HUDEP-2 (cell line): ENCODE measurements at regions not wholly inside any gene's neighbourhood (a gene's known extent, or its start where the extent isn't known, plus 50 kb on each side); places are given as distances from the start of the nearest gene placed in this dataset.
A peak's percentile ranks its signal among the peaks of the same experiment; 100 is the strongest.

Experiments
- DNase-seq, 76 experiments: peaks; one replicate each; lab custom pipeline; 2025; ENCODE audit not compliant: unreplicated experiment in 76 of 76; lab: John Stamatoyannopoulos, UW

- no peak for DNase-seq
These were observed 485.2 kb downstream of the VRK1 start for GRCh38 chr14:97282210-97283004.

DNA sequence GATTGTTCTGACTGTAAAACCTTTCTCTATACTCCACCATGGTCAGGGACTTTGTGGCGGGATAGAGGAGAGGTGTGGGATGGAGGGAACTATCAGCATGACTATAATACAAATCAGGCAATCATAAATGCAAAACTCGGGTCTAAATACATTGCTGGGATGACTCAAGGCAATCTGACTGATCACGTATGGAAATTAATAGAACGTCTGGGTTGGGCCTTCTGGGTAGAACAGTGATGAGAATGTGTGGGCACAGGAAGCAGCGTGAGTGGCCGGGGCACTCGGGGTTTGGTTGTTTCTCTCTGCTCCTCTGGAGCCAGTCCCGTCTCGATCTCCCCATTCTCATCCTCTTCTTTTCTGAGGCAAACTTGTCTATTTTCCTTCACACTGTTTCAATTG lies 485.8 kb downstream of the VRK1 start:
- no peak for DNase-seq

- no peak for DNase-seq
These were observed 486.2 kb downstream of the VRK1 start for GRCh38 chr14:97283426-97283825.

DNA sequence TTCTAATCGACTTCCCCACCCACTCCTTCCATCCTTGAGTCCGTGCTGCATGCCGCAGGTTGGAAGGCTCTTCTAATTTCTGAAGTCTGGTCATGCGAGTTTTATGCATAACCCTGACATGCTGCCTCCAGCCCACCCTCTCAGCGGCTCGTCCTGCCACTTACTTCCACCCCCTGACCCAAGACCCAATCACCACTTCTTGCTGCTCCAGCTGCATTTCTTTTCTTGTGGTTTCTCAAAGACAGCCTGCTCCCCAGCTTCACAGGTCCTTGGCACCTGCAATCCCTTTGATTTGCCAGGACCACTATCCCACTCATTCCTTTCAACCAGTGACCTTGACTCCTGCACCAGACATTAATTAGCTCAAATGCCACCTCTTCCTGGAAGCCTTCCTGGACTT lies 486.7 kb downstream of the VRK1 start:
- DNase-seq = no peak

- no peak for DNase-seq
These were observed 490.8 kb downstream of the VRK1 start for GRCh38 chr14:97287956-97288355.

DNA sequence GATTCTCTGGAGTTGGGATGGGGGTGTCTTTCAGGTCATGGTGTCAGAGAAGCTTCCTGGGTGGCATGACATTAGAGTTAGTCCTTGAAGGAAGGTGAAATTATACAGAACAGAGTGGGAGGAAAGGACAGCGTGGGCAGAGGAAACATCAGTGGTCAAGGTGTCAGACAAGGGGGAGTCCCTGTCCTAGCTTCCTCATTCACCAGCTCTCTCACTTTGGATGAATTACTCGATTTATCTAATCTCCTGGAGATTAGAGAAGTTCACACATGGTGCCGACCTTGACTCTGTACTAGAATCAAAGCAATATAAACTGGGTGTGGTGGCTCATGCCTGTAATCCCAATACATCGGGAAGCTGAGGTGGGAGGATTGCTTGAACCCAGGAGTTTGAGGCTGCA lies 492.9 kb downstream of the VRK1 start:
- no peak for DNase-seq

- no peak for DNase-seq
These were observed 493.8 kb downstream of the VRK1 start for GRCh38 chr14:97290977-97291376.

DNA sequence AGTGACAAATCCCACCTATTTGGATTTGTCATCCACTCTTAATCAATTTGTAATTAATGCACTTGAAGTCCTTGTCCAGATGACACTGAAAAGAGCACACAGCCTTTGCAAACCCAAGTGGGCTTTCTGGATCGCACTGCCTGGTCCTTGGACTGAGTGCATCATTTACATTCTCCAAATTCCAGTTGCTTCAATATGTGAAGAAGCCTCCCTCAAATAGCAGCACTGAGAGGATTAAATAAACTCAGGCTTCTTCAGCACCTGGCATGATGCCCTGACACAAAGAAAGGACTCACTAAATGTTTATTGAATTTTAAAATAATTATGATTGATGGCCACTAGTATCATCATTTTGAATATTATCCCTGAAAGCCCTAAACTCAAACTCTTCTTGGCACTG lies 496.5 kb downstream of the VRK1 start:
- no peak for DNase-seq

- DNase-seq = no peak
These were observed 498.0 kb downstream of the VRK1 start for GRCh38 chr14:97295108-97295710.

- DNase-seq = no peak
These were observed 499.0 kb downstream of the VRK1 start for GRCh38 chr14:97296176-97296575.

DNA sequence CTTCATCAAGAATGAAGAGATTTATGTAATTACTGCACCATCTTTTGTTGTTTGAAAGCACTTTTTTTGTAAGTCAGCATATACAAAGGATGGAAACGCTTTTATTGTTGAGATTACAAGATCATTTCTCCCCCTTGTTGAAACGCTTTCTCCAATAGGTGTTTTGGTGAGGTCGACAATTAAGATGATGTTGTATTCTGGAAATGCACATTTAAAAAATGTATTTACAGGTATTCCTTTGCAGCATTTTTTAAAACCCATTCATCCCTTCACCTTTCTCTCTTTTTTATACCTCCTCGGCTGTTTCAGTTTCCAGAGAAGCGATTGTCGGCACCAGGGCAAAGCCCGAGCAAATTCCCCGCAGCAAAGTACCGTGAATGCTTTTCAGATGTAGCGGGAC lies 499.9 kb downstream of the VRK1 start:
- no peak for DNase-seq

DNA sequence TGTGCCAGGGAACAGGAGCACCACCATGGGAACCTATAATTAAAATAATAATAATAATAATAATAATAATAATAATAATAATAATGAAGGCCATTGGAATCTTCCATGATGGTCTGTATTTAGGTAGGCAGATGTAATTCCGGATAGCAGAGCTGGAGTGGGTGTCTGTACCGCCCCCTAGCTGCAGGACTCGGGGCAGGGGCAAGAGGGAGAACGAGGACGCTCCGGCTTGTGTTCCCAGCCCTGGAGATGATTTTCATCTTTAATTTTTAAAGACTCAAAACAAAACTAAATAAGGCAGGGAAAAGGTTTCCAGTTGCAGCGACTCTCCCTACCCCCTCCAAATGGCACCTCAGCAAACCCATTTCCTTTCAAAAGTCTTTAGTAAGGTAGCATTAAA lies 501.1 kb downstream of the VRK1 start:
- peak in 3 of 76 experiments; percentile 0 to 9 (median 4) for DNase-seq

DNA sequence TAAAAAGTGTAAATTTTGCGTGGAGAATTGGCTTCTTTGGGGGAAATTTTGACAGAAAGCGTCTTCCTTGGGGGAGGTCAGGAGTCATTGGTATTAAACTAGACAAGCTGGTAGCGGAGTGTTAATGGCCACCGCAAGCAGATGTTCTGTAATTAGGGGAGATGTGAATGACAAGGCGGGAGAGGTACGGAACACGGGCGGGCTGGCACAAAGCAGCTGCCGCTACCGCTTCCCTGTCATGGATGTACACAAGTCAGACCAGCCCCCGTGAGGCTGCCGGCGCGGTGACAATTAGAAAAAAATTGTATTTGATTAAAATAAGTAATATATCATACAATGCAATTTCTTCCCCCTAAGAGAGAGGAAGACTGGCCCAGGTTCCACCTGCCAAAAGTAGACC lies 501.6 kb downstream of the VRK1 start:
- DNase-seq = no peak

GRCh38 chr14:97299661-97300060 lies 502.5 kb downstream of the VRK1 start:
- DNase-seq = no peak

DNA sequence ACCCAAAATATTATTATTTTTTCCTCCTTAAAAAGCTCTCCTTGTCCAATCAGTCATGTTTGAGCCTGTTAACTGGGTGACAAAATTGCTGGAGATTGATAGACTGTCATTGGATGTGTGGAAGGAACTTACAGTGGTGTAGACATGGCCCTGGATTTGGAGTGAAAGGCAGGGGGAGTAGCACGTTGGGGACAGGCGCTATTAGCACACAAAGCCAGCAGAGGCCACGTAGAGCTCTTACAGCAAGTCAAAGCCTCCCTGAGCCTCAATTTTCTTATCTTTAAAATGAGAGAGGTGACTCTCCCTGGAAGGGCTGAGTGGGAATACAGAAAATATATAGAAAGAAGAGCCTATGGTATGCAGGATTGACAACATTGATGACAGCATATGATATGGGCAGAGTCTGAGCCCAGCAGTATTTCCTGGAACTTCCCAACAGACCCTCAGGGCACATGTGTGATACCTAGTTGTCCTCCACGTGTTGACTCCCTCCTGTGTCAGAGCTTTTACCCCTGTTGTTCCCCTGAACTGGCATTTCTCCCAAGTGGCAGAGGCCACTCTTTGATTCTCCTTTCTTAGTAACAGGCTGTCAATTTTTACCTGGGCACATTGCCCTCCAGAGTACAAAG lies 504.9 kb downstream of the VRK1 start:
- no peak for DNase-seq

GRCh38 chr14:97306133-97306759 lies 509.1 kb downstream of the VRK1 start:
- DNase-seq = no peak

- no peak for DNase-seq
These were observed 509.6 kb downstream of the VRK1 start for GRCh38 chr14:97306760-97307246.

DNA sequence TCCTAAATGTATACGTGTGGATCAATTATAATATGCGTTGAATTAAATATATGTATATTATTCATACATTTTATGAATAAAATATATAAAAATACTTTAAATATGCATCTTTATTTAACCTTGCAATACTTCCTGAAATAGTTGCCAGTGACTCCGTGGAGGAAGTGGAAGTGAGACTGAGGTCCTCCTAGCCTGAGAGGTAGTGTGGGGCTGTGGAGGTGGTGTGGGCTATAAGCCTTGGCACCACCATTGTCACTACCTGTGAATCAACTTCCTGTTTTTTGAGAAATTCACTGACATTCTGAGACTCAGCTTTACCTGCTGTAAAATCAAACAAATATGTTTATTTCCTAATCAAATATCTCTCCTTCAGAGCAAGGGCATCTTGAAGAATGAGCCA lies 514.2 kb downstream of the VRK1 start:
- DNase-seq = no peak

DNA sequence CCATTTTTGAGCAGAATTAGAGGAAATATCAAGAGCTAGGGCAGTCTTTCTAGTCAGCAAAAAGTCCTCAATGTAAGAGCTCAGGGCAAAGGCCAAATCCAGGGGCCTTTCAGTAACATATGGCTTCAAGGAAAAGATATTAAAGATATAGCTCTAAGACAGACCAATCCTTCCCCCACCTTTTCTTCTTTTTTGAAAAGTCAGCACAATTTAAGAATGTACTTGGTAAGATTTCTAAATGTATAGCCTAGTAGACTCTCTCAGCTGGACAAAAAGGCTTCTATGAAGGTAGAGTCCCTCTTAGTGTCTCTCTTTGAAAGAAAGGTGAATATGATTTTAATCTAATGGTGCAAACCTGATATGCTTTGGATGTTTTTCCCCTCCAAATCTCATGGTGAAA lies 515.7 kb downstream of the VRK1 start:
- DNase-seq = no peak

- no peak for DNase-seq
These were observed 518.6 kb downstream of the VRK1 start for GRCh38 chr14:97315790-97316189.

GRCh38 chr14:97318380-97318779 lies 521.2 kb downstream of the VRK1 start:
- no peak for DNase-seq
